NT2/D1 (cell line): ENCODE measurements at regions not wholly inside any gene's neighbourhood (a gene's known extent, or its start where the extent isn't known, plus 50 kb on each side); places are given as distances from the start of the nearest gene placed in this dataset.

Experiments
- SUZ12 ChIP-seq: IDR thresholded peaks from 2 replicates; pipeline ENCODE4 v1.6.1; 2011; ENCODE audit not compliant: insufficient read length, insufficient read depth; ENCODE audit errors: extremely low read depth
- YY1 ChIP-seq: IDR thresholded peaks from 2 replicates; pipeline ENCODE4 v1.6.1; 2011; ENCODE audit not compliant: insufficient read length, insufficient read depth
- ZNF274 ChIP-seq: IDR thresholded peaks from 2 replicates; pipeline ENCODE4 v1.6.1; 2011; ENCODE audit warnings: mild to moderate bottlenecking, low read depth, low read length

GRCh38 chr13:72652681-72653080 is 74.7 kb downstream of the MZT1 start:
- TF ChIP-seq YY1 = no peak
- TF ChIP-seq ZNF274 = no peak
- TF ChIP-seq SUZ12 = no peak
